Activated naive CD4-positive, alpha-beta T cell treated with anti-CD3 and anti-CD28 coated beads for 36 hours (primary cell): ENCODE measurements at regions not wholly inside any gene's neighbourhood (a gene's known extent, or its start where the extent isn't known, plus 50 kb on each side); places are given as distances from the start of the nearest gene placed in this dataset.
"Not testable (repeated sequence)": the region's sequence is repeated elsewhere in the genome, so short reads cannot be mapped to it uniquely, and the experiment has no call there.

Experiments used
- CTCF ChIA-PET: fragments of 350-600 bp; sonication (Branson Sonifier 250); formaldehyde crosslinking; loops from one replicate; lab custom pipeline; 2021; ENCODE audit warnings: antibody characterized with exemption; lab: Charles Lee
- DNase-seq: peaks from one replicate; pipeline ENCODE4 v3.0.0-alpha.2; 2020
- H3K27ac Mint-ChIP-seq: one replicate; pipeline ENCODE4 v1.8.0; 2021; ENCODE audit warnings: mild to moderate bottlenecking, mixed read lengths
- H3K27me3 Mint-ChIP-seq: one replicate; pipeline ENCODE4 v1.8.0; 2021; ENCODE audit warnings: low read depth, mixed read lengths
- H3K36me3 Mint-ChIP-seq: one replicate; pipeline ENCODE4 v1.8.0; 2021; ENCODE audit warnings: low read depth, mixed read lengths
- H3K4me1 Mint-ChIP-seq: one replicate; pipeline ENCODE4 v1.8.0; 2021; ENCODE audit warnings: low read depth, mixed read lengths
- H3K4me3 Mint-ChIP-seq: one replicate; pipeline ENCODE4 v1.8.0; 2021; ENCODE audit warnings: mild to moderate bottlenecking, moderate library complexity, mixed read lengths
- H3K9me3 Mint-ChIP-seq: one replicate; pipeline ENCODE4 v1.8.0; 2021; ENCODE audit warnings: mixed read lengths
- intact Hi-C: fragments of 100-400 bp; cut with micrococcal nuclease; formaldehyde crosslinking; loops from one replicate; pipeline ENCODE4 v1.15.1; 2023

DNA sequence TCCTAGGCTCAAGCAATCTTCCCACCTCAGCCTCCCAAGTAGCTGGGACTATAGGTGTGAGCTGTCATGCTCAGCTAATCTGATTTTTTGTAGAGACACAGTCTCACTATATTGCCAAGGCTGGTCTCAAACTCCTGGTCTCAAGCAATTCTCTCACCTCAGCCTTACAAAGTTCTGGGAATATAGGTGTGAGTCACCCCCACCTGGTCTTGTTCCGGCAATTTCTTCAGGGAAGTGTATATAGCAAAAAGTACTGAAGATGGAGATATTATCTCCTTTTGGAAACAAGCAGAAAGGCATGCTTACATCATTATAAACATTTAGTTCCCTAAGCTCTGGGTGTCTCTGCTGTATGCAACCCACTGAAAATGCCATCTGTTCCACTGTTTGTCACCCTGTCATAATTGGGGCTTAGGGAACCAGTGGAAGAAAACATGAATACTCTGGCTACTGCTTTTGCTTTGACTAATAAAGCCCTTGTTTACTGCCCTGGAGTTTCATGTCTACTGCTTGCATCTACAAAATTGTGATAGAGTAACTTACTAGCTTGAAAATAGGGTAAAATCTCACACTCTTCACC is 940.2 kb downstream of the GALC start:
- CTCF ChIA-PET, result no interaction called here
- no peak overlapping the region for H3K4me3 Mint-ChIP-seq
- H3K4me1 Mint-ChIP-seq, result no peaks in the 10 kb centered on the region
- H3K9me3 Mint-ChIP-seq, result no peaks in the 10 kb centered on the region
- no peaks in the 10 kb centered on the region for H3K36me3 Mint-ChIP-seq
- intact Hi-C loops, result no loop called here
- no peak overlapping the region for H3K27ac Mint-ChIP-seq
- no peaks in the 10 kb centered on the region for H3K27me3 Mint-ChIP-seq
- no peak for DNase-seq

- Mint-ChIP-seq H3K27ac (no peak overlapping the region), H3K4me3 (no peak overlapping the region), H3K4me1 (no peaks in the 10 kb centered on the region), H3K9me3 (no peaks in the 10 kb centered on the region), H3K27me3 (no peaks in the 10 kb centered on the region), H3K36me3 (no peaks in the 10 kb centered on the region)
- no peak for DNase-seq
- CTCF ChIA-PET, result interaction anchor here (0.6 kb wide), 1 partner anchor 152 kb away, joined by 4 read pairs; no protein-coding TSS in a partner anchor
- intact Hi-C loops, result no loop called here
Observed at GRCh38 chr14:87050421-87050820, 942.6 kb downstream of the GALC start.

DNA sequence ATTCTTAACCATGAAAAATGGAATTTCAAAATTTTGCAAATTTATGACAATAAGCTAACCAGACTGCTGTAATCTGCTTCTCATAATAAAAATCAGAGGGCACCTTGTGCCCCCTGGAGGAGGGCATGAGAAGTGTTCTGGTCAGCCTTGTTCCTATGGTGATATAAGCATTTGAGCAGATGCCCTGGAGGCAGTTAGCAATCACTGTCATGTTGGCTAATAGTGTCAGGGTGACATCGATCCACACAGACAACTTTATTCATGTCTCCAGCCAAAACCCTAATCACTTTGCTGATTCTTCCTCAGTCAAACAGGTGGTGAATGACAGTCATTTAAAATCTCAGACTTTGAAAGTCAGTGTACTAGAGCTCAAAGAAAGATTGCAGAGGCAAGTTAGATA is 943.0 kb downstream of the GALC start:
- Mint-ChIP-seq H3K36me3 (no peaks in the 10 kb centered on the region), H3K27ac (no peak overlapping the region), H3K9me3 (no peaks in the 10 kb centered on the region), H3K27me3 (no peaks in the 10 kb centered on the region), H3K4me3 (no peak overlapping the region), H3K4me1 (no peaks in the 10 kb centered on the region)
- DNase-seq, result peak; percentile 7
- CTCF ChIA-PET, result interaction anchor here (0.6 kb wide), 1 partner anchor 152 kb away, joined by 4 read pairs; no protein-coding TSS in a partner anchor
- intact Hi-C loops, result no loop called here

DNA sequence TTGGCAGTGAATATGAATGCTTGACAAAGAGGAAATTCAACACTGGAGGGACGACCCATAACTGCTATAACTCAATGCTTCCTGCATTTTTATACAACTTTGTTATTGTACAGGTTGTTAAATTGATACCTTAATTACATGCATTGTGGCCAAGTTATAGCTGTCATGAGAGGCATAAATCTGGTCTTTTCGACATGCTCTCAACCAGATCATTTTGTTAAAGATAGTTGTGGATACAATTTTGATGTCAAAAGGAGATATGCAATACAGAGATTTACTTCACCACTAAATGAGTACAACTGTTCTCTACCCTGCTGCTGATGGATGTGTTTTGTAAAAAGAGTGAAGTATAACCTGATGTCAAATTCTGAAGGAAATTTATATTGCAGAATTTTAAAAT is 946.0 kb downstream of the GALC start:
- no peak for DNase-seq
- intact Hi-C loops, result no loop called here
- Mint-ChIP-seq H3K27ac (no peak overlapping the region), H3K4me3 (no peak overlapping the region), H3K4me1 (no peaks in the 10 kb centered on the region), H3K27me3 (no peaks in the 10 kb centered on the region), H3K9me3 (no peaks in the 10 kb centered on the region), H3K36me3 (no peaks in the 10 kb centered on the region)
- CTCF ChIA-PET, result no interaction called here

GRCh38 chr14:87045956-87046355 is 947.0 kb downstream of the GALC start:
- Mint-ChIP-seq H3K4me3 (no peak overlapping the region), H3K27ac (no peak overlapping the region), H3K36me3 (no peaks in the 10 kb centered on the region), H3K27me3 (no peaks in the 10 kb centered on the region), H3K4me1 (no peaks in the 10 kb centered on the region), H3K9me3 (no peaks in the 10 kb centered on the region)
- no peak for DNase-seq
- intact Hi-C loops, result no loop called here
- CTCF ChIA-PET, result no interaction called here

- Mint-ChIP-seq H3K4me1 (no peaks in the 10 kb centered on the region), H3K4me3 (no peak overlapping the region), H3K27me3 (no peaks in the 10 kb centered on the region), H3K36me3 (no peaks in the 10 kb centered on the region), H3K9me3 (no peaks in the 10 kb centered on the region), H3K27ac (no peak overlapping the region)
- intact Hi-C loops, result no loop called here
- CTCF ChIA-PET, result no interaction called here
- DNase-seq, result no peak
Observed at GRCh38 chr14:87045246-87045645, 947.7 kb downstream of the GALC start.

GRCh38 chr14:87044807-87045206 is 948.2 kb downstream of the GALC start:
- intact Hi-C loops, result no loop called here
- CTCF ChIA-PET, result no interaction called here
- H3K27ac Mint-ChIP-seq, result no peak overlapping the region
- H3K27me3 Mint-ChIP-seq, result no peaks in the 10 kb centered on the region
- no peak for DNase-seq
- H3K4me1 Mint-ChIP-seq, result no peaks in the 10 kb centered on the region
- no peak overlapping the region for H3K4me3 Mint-ChIP-seq
- no peaks in the 10 kb centered on the region for H3K9me3 Mint-ChIP-seq
- no peaks in the 10 kb centered on the region for H3K36me3 Mint-ChIP-seq

- Mint-ChIP-seq H3K9me3 (no peaks in the 10 kb centered on the region), H3K4me1 (no peaks in the 10 kb centered on the region), H3K36me3 (no peaks in the 10 kb centered on the region), H3K27ac (no peak overlapping the region), H3K4me3 (no peak overlapping the region), H3K27me3 (no peaks in the 10 kb centered on the region)
- no peak for DNase-seq
- CTCF ChIA-PET, result interaction anchor here (0.7 kb wide), 1 partner anchor 462 kb away, joined by 3 read pairs; no protein-coding TSS in a partner anchor
- intact Hi-C loops, result no loop called here
Observed at GRCh38 chr14:87043667-87044200, 949.2 kb downstream of the GALC start.

DNA sequence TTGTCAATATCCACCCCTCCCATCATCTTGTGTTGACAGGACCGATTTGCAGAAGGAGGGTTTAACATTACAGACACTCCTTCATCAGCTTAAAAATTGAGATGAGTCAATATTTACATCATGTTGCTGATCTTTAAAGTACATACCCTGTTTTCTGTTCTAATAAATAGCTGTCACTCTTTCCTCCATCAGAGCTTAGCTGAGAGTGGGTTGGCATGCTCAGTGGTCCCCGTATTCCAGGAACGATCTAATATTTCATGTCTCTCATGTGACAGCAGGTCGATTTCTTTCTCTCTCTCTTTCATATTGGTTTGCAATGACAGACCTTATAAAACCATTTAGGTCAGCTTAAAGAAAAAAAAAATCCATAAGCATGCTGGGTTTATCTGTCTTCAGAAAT is 950.6 kb downstream of the GALC start:
- DNase-seq, result no peak
- Mint-ChIP-seq H3K9me3 (no peaks in the 10 kb centered on the region), H3K27me3 (no peaks in the 10 kb centered on the region), H3K4me3 (no peak overlapping the region), H3K27ac (no peak overlapping the region), H3K4me1 (no peaks in the 10 kb centered on the region), H3K36me3 (no peaks in the 10 kb centered on the region)
- intact Hi-C loops, result no loop called here
- CTCF ChIA-PET, result no interaction called here

- H3K9me3 Mint-ChIP-seq, result no peaks in the 10 kb centered on the region
- intact Hi-C loops, result no loop called here
- no peak overlapping the region for H3K27ac Mint-ChIP-seq
- no peaks in the 10 kb centered on the region for H3K4me1 Mint-ChIP-seq
- CTCF ChIA-PET, result no interaction called here
- no peak overlapping the region for H3K4me3 Mint-ChIP-seq
- H3K36me3 Mint-ChIP-seq, result no peaks in the 10 kb centered on the region
- no peak for DNase-seq
- no peaks in the 10 kb centered on the region for H3K27me3 Mint-ChIP-seq
Observed at GRCh38 chr14:87041290-87042020, 951.5 kb downstream of the GALC start.

DNA sequence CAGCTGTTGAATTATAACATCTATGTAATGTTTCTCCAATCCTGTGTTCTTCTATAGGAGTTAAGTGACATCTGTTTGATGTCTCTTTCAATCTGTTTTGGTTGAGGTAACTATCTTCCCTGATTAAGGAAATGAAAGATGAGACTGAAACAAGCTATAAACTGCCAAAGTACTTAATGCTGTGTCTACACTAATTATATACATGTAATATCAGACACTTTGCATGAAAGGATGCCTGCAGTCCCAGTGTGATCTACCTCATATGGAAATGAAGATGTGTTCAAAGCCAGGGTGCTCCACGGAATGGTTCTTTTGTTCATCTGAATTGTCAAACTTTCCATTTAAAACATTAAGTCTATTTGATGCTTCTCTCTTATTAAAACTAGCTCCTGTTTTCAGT is 958.3 kb downstream of the GALC start:
- Mint-ChIP-seq H3K27me3 (no peaks in the 10 kb centered on the region), H3K9me3 (peaks cover 1% of the 10 kb centered on the region), H3K27ac (no peak overlapping the region), H3K4me3 (no peak overlapping the region), H3K36me3 (no peaks in the 10 kb centered on the region), H3K4me1 (no peaks in the 10 kb centered on the region)
- no peak for DNase-seq
- CTCF ChIA-PET, result no interaction called here
- intact Hi-C loops, result no loop called here

DNA sequence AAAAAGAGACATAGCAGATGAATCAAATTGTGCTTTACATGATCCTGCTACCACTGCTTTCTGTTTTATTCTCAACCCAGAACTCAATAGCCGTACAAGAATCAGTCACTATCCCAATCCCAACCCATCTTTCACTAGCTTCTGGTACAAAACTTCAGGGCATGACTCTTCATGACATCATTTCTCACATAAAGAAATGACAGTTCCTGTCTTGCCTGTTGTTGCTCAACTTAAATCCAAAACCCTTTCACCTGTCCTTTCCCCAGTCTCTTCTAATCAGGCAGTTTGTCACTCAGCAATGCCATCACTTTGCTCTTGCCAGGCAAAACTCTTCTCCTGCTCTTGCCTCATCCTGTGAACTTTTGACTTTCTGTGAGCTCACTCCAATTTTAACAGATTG is 962.8 kb downstream of the GALC start:
- intact Hi-C loops, result no loop called here
- H3K36me3 Mint-ChIP-seq, result no peaks in the 10 kb centered on the region
- CTCF ChIA-PET, result no interaction called here

DNA sequence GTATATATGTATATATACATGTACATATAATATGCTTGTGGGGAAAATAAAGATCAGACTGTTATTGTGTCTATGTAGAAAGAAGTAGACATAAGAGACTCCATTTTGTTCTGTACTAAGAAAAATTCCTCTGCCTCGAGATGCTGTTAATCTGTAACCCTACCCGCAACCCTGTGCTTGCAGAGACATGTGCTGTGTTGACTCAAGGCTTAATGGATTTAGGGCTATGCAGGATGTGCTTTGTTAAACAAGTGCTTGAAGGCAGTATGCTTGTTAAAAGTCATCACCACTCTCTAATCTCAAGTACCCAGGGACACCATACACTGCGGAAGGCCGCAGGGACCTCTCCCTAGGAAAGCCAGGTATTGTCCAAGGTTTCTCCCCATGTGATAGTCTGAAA is 972.9 kb downstream of the GALC start:
- CTCF ChIA-PET, result not testable (repeated sequence)

More for the DNA sequence above, 962.8 kb downstream of the GALC start:
- Mint-ChIP-seq H3K27me3 (no peaks in the 10 kb centered on the region), H3K27ac (no peak overlapping the region), H3K4me1 (no peaks in the 10 kb centered on the region), H3K9me3 (peaks cover 3% of the 10 kb centered on the region), H3K4me3 (no peak overlapping the region)
- no peak for DNase-seq

More for the DNA sequence above, 972.9 kb downstream of the GALC start:
- H3K4me3 Mint-ChIP-seq, intact Hi-C loops, H3K9me3 Mint-ChIP-seq, H3K27ac Mint-ChIP-seq, DNase-seq, H3K4me1 Mint-ChIP-seq, H3K36me3 Mint-ChIP-seq, H3K27me3 Mint-ChIP-seq: not testable (repeated sequence)
